Panc1 (cell line): ENCODE measurements at regions not wholly inside any gene's neighbourhood (a gene's known extent, or its start where the extent isn't known, plus 50 kb on each side); places are given as distances from the start of the nearest gene placed in this dataset.

Experiments used
- SIN3A ChIP-seq: IDR thresholded peaks from 2 replicates; pipeline ENCODE4 v1.6.1; 2012; ENCODE audit warnings: low read depth, mild to moderate bottlenecking, low read length, moderate library complexity, borderline replicate concordance; ENCODE audit not compliant: insufficient read depth
- TCF7L2 ChIP-seq: IDR thresholded peaks from 2 replicates; pipeline ENCODE4 v1.6.1; 2011; ENCODE audit warnings: mild to moderate bottlenecking, low read depth, low read length, inconsistent platforms
- TF ChIP-seq, protein P1 (sequence below), 2 experiments: IDR thresholded peaks; 2 replicates each; pipeline ENCODE4 v1.6.1; 2011 to 2012; ENCODE audit warnings: low read depth in 2 of 2, control low read depth in 1 of 2, low read length in 1 of 2, mild to moderate bottlenecking in 1 of 2, moderate library complexity in 1 of 2; ENCODE audit not compliant: insufficient read depth in 1 of 2
- TF ChIP-seq, protein P2 (sequence below): fragments of 450-650 bp; IDR thresholded peaks from 2 replicates; pipeline ENCODE4 v1.5.1; 2017; ENCODE audit warnings: mild to moderate bottlenecking

DNA sequence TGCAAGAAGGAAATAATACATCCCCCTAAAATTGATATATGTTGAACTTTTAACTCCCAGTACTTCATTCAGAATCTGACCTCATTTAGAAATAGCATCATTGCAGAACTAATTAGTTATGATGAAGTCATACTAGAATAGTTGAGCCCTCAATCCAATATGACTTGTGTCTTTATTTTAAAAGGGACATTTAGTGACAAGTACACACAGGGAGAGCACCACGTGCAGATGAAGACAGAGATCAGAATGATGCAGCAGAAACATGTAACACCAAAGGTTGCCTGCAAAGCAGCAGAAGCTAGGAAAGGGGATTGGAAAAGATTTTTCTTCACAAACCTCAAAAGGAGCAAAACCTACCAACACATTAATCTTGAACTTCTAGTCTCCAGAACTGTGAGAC lies 2602.5 kb downstream of the PCDH9 start:
- TF ChIP-seq, protein P1, sequence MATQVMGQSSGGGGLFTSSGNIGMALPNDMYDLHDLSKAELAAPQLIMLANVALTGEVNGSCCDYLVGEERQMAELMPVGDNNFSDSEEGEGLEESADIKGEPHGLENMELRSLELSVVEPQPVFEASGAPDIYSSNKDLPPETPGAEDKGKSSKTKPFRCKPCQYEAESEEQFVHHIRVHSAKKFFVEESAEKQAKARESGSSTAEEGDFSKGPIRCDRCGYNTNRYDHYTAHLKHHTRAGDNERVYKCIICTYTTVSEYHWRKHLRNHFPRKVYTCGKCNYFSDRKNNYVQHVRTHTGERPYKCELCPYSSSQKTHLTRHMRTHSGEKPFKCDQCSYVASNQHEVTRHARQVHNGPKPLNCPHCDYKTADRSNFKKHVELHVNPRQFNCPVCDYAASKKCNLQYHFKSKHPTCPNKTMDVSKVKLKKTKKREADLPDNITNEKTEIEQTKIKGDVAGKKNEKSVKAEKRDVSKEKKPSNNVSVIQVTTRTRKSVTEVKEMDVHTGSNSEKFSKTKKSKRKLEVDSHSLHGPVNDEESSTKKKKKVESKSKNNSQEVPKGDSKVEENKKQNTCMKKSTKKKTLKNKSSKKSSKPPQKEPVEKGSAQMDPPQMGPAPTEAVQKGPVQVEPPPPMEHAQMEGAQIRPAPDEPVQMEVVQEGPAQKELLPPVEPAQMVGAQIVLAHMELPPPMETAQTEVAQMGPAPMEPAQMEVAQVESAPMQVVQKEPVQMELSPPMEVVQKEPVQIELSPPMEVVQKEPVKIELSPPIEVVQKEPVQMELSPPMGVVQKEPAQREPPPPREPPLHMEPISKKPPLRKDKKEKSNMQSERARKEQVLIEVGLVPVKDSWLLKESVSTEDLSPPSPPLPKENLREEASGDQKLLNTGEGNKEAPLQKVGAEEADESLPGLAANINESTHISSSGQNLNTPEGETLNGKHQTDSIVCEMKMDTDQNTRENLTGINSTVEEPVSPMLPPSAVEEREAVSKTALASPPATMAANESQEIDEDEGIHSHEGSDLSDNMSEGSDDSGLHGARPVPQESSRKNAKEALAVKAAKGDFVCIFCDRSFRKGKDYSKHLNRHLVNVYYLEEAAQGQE (IDR thresholded peaks at IDR 0.05; ENCODE audit: insufficient read depth in 1 of 2, low read depth in 2 of 2, low read length in 1 of 2) = no peak
- TF ChIP-seq, protein P2, sequence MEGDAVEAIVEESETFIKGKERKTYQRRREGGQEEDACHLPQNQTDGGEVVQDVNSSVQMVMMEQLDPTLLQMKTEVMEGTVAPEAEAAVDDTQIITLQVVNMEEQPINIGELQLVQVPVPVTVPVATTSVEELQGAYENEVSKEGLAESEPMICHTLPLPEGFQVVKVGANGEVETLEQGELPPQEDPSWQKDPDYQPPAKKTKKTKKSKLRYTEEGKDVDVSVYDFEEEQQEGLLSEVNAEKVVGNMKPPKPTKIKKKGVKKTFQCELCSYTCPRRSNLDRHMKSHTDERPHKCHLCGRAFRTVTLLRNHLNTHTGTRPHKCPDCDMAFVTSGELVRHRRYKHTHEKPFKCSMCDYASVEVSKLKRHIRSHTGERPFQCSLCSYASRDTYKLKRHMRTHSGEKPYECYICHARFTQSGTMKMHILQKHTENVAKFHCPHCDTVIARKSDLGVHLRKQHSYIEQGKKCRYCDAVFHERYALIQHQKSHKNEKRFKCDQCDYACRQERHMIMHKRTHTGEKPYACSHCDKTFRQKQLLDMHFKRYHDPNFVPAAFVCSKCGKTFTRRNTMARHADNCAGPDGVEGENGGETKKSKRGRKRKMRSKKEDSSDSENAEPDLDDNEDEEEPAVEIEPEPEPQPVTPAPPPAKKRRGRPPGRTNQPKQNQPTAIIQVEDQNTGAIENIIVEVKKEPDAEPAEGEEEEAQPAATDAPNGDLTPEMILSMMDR = no peak
- no peak for TF ChIP-seq TCF7L2
- TF ChIP-seq SIN3A = no peak
